8988T (cell line): ENCODE measurements at regions not wholly inside any gene's neighbourhood (a gene's known extent, or its start where the extent isn't known, plus 50 kb on each side); places are given as distances from the start of the nearest gene placed in this dataset.

Experiments
- DNase-seq: peaks from one replicate; pipeline ENCODE4 v3.0.0; 2011

- no peak for DNase-seq
Measured at GRCh38 chr1:218527737-218528136, 182.6 kb downstream of the TGFB2 start.

GRCh38 chr1:218529646-218530300 is 184.6 kb downstream of the TGFB2 start:
- no peak for DNase-seq

DNA sequence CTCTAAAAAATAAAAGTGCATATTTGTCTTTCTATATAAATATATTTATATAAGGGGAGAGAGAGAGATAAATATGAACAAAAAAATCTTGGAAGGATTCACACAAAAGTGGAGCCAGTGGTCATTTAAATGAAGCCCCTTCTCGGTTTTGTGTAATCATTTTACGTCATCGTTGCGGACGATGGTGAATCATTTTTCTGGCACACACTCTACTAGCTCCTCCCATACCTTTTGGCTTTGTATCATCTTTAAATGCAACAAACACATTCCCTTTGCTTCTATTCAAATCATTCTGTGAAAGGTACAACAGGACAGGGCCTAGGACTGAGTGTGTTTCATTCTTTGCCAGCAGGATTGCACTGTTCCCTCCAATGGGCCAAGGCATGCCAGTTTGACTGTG is 186.8 kb downstream of the TGFB2 start:
- DNase-seq = no peak

- DNase-seq = no peak
Measured at GRCh38 chr1:218536296-218536986, 191.3 kb downstream of the TGFB2 start.

GRCh38 chr1:218537122-218537913 is 192.2 kb downstream of the TGFB2 start:
- no peak for DNase-seq

- DNase-seq = no peak
Measured at GRCh38 chr1:218538341-218538740, 193.2 kb downstream of the TGFB2 start.

DNA sequence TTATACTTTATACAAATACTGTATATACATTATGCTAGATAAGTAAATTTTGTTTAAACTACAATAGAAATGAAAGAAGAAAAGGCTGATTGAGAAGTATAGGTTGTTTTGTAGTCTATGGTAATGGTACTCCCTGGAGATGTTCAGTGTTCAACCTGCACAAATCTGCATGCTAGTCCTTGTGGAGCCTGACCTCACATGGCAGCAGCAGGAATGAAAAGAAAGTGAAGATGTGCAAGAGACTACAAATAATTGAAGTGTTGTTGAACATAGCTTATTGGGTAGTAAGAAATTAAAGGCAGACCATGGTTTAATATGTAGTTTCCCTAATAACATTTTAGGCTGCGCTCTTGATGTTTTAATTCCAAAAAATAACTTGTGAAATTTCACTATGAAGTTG is 201.2 kb downstream of the TGFB2 start:
- no peak for DNase-seq

DNA sequence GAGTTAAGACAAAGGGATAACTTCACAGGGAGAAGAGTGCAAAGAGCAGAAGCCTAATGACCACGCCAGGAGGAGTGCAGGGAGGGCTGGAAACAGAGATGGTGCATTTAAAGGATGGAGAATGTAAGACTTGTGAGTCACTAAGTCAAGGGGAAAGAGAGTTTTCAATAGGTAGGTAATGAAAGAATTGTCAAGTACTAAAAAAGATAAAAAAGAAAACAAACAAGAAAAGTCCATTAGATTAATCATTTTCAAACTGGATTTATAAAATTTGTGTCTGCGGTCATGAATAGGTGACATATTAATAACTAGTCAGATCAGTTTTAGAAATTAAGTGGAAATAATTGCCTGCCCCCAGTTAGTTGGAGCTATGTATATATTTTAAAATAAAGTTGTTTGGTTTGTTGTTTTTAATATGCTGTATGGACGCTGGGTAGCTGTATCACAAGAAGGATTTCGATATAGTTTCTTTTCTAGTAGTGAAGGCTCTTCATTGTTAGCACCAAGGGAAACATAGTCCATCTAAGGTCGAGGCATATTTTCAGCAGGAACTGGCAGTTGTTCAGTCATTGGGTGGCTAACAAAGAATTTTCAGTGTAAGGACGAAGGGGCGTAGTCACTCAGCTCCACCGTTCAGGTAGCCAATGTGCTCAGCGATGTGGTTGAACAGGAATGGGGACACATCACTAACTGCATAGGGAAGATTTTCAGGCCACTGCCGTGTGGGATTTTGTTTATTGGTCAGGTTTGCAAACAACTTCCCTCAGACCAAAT is 203.0 kb downstream of the TGFB2 start:
- DNase-seq = no peak

GRCh38 chr1:218548764-218549163 is 203.6 kb downstream of the TGFB2 start:
- DNase-seq = no peak

DNA sequence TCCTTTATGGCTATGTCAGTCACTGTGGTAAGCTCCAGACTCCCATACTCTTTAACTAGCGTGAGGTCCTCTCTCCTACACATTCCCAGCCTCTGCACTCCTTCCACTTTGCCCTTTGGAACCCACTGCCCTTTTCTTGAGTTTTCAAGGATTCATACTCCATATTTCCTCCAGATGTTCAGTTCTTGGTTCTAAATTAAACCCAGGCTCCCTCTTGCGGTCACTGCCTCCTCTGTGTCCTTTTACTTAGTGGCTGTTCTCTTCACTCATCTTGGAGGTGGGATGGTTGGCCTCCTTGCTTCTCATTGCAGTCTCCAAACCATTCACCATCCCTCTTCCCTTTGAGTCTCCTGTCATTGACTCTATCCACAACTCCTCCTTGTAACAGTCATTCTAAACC is 208.1 kb downstream of the TGFB2 start:
- no peak for DNase-seq

GRCh38 chr1:218556016-218556415 is 210.9 kb downstream of the TGFB2 start:
- no peak for DNase-seq

GRCh38 chr1:218557731-218558130 is 212.6 kb downstream of the TGFB2 start:
- no peak for DNase-seq

- no peak for DNase-seq
Measured at GRCh38 chr1:218558271-218558810, 213.2 kb downstream of the TGFB2 start.

GRCh38 chr1:218565377-218565776 is 220.2 kb downstream of the TGFB2 start:
- DNase-seq = no peak

GRCh38 chr1:218568962-218569550 is 223.9 kb downstream of the TGFB2 start:
- DNase-seq = no peak

- DNase-seq = no peak
Measured at GRCh38 chr1:218570456-218570855, 225.3 kb downstream of the TGFB2 start.

GRCh38 chr1:218571491-218571890 is 226.4 kb downstream of the TGFB2 start:
- DNase-seq = no peak

DNA sequence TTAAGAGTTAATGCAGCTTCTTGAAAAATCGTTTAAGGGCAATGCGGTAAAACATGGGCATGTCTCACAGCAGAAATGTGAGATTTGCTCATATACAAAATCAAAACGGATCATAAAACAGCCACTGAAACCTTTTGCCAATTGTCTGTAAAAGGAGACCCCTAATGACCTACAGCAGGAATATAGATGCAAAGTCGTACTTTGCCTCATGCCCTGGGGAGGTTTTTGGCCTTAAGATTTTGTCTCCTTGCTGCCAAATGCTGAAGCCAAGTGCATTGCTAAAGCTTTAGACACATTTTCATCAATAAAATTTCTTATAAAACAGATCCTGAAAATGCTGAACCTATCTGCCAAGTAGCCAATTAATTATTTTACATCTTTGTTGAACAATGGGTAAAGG is 226.9 kb downstream of the TGFB2 start:
- DNase-seq = no peak

DNA sequence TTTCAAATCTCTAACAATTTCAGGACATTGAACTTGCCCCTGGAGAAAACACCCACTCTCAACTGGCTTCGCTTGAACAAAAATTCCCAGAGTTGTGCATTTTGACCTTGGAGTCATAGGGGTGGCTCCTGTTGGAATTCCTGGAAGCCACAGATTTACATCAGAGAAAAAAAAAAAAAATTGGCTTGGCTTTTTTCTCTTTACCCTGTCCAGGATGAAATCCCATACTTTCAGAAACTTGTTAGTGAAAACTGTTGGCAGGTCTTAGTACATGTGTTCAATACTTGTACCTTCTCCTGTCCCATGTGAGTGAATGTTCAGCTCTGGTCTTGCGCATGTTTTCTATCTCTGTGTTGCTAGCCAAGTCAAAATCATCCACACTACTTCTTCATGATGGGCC is 228.8 kb downstream of the TGFB2 start:
- no peak for DNase-seq

- no peak for DNase-seq
Measured at GRCh38 chr1:218575079-218575478, 229.9 kb downstream of the TGFB2 start.

- DNase-seq = no peak
Measured at GRCh38 chr1:218575856-218576255, 230.7 kb downstream of the TGFB2 start.

DNA sequence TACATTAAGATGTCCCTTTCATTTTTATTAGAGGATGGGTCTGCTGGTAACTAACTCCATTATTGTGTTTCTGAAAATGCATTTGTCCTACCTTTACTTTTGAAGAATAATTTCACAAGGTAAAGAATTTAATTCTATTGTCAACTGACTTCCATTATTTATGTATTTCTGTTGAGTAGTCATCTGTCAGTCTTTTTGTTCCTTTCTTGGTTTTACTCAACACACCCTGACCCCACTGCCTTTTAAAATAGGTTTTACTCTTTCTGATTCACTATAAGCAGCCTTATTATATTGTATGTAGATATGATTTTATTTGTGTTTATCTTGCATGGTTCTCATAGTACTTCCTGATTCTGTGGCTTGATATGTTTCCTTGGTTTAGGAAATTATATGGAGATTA is 237.5 kb downstream of the TGFB2 start:
- DNase-seq = no peak
